SHP77 (cell line): ENCODE measurements at regions not wholly inside any gene's neighbourhood (a gene's known extent, or its start where the extent isn't known, plus 50 kb on each side); places are given as distances from the start of the nearest gene placed in this dataset.
"Not testable (repeated sequence)": the region's sequence is repeated elsewhere in the genome, so short reads cannot be mapped to it uniquely, and the experiment has no call there.

Experiments
- DNase-seq, 2 experiments: peaks; one replicate each; lab custom pipeline; 2025; lab: John Stamatoyannopoulos, UW

DNA sequence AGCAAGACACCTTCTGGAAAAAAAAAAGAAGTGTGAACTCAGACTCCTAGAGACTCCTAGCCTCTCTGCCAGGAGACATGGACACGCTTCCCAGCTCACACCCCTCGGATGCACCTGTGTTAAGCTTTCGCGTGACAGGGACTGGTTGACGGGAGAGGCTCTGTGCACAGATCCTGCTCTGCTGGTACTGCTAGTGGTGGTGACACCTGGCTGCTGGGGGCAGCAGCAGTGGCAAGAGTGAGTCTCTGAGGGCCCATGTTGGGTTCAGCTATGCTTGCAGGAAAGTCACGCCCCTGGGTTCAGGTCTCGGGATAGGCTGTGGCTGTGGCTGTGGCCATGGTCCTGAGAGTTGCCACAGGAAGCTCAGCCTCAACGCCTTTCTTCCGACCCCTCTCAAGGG, 81.1 kb downstream of the XRCC2 start:
- DNase-seq: no peak

- no peak for DNase-seq
These were observed 84.0 kb downstream of the XRCC2 start for GRCh38 chr7:152591976-152592375.

GRCh38 chr7:152590481-152590880, 85.5 kb downstream of the XRCC2 start:
- no peak for DNase-seq

- not testable (repeated sequence) for DNase-seq
These were observed 86.1 kb downstream of the XRCC2 start for GRCh38 chr7:152589821-152590220.

- DNase-seq: no peak
These were observed 87.6 kb downstream of the XRCC2 start for GRCh38 chr7:152588350-152588749.

GRCh38 chr7:152587366-152587765, 88.6 kb downstream of the XRCC2 start:
- DNase-seq: no peak

- DNase-seq: no peak
These were observed 92.9 kb downstream of the XRCC2 start for GRCh38 chr7:152583006-152583405.

GRCh38 chr7:152579070-152579469, 96.9 kb downstream of the XRCC2 start:
- DNase-seq: no peak

GRCh38 chr7:152577339-152577738, 98.6 kb downstream of the XRCC2 start:
- DNase-seq: no peak

GRCh38 chr7:152574892-152575548, 100.9 kb downstream of the XRCC2 start:
- DNase-seq: no peak

DNA sequence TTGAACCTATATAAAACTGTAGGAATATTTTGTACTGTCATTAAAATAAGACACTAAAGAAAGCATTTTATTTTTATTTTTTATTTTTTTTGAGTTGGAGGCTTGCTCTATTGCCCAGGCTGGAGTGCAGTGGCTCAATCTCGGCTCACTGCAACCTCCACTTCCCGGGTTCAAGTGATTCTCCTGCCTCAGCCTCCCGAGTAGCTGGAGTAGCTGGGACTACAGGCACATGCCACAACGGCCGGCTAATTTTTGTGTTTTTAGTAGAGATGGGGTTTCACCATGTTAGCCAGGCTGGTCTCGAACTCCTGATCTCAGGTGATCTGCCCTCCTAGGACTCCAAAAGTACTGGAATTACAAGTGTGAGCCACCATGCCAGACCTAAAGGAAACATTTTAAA, 102.8 kb downstream of the XRCC2 start:
- not testable (repeated sequence) for DNase-seq

DNA sequence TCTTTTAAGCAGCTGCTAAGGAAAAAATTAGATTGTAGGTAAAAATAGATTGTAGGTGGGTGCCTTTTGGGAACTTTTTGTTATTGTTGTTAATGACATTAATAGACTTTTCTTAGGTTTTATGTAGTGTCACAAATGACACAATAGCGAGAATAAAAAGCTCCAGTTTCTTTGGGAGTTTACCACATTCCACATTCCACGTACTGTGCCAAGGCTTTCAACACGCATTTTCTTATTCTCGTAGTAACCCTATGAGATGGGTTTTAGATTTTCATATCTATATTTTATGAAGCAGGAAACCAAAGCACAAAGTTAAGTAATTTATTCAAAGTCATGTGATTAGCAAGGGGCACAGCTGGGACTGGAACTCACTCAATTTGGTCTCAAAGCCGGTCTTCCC, 103.8 kb downstream of the XRCC2 start:
- no peak for DNase-seq

DNA sequence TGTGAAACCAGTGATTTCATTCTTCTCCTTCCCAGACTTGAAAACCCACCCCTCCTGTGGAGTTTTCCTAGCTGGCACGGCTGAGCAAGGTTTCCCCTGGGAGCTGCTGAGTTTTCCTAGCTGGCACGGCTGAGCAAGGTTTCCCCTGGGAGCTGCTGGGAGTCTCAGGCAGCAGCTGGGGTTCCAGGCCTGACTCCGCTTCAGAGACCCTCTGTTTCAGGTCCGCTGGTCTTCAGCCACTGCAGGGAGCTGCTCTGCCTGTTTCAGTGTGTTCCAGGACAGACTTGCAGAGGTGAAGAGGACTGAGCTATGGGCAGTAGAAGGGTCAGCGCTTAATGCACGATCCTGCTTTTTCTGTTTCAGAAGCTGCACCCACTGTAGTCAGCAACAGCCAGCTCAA, 104.9 kb downstream of the XRCC2 start:
- no peak for DNase-seq

DNA sequence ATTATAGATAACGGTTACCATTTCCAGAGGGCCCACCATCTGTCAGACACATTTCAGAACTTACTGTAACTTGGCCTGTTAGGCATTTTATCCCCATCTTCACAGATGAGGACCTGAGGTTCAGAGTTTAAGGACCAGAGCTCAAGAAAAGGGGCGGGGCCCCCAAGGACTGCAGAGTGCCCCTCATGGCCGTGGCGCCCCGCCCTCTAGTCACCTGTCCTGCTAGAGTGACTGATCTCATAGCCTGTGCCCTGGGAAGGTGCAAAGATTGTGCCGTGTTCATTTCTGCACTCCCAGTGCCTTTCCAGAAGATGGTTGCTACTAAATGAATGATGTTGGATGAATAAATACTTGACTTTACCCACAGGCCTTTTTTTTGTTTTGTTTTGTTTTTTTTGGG, 107.0 kb downstream of the XRCC2 start:
- no peak for DNase-seq

- no peak for DNase-seq
These were observed 110.2 kb downstream of the XRCC2 start for GRCh38 chr7:152565731-152566130.

GRCh38 chr7:152564656-152565250, 111.2 kb downstream of the XRCC2 start:
- DNase-seq: no peak

DNA sequence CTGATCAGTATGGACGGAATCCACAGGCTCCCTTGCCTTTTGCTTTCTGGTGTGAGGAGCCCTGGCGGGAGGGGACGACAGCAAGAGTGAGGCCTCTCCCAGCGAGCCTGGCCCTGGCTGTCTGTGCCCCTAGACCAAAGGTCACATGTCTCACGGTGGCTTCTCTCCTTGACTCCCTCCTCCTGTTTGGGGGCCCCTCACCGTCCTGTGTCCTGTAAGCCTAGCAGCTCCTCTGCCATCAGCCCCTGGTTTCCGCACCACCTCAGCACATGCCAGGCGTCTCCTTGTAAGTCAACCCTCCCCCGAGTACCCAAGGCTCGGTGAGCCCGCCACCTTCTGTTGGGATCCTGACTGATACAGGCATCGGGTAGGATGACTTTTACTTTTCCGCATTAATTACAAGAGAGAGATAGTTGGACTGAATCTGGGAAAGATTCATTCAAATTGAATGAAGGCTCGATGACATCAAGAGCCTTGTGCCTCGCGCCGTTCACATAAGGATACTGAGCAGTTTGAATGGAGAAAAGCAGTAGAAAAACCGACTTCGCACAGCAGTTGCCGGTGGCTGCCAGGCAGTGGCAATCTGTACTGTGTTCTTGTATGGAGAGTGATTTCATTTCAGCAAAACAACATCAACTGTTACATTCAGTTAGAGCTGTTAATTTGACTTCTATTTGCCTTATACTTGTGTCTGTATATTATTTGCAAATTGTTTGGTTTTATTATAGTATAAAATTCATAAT, 119.8 kb downstream of the XRCC2 start:
- no peak for DNase-seq

DNA sequence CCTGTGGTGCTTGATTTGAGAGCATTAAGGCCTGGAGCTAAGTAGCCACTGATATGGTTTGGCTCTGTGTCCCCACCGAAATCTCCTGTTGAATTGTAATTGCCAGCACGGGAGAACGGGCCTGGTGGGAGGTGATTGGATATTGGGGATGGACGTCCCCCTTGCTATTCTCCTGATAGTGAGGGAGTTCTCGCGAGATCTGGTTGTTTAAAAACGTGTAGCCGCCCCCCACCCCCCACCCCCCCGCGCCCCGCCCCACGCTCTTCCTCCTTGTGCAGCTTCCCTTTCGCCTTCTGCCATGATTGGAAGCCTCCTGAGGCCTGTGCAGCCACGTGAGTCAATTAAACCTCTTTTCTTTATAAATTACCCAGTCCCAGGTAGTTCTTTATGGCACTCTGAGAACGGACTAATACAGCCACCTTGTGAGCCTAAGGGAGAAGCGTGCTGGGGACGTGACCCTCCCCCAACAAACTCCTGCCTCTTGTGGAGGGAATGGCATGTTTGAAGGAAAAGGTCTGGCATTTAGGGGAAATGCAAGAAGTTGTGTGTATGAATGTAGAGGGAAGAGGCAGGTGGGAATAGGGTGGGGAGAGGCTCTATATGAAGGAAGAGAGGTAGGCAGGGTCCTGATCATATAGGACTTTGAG, 118.0 kb upstream of the KMT2C start:
- no peak for DNase-seq

- DNase-seq: no peak
These were observed 115.7 kb upstream of the KMT2C start for GRCh38 chr7:152551304-152552036.

DNA sequence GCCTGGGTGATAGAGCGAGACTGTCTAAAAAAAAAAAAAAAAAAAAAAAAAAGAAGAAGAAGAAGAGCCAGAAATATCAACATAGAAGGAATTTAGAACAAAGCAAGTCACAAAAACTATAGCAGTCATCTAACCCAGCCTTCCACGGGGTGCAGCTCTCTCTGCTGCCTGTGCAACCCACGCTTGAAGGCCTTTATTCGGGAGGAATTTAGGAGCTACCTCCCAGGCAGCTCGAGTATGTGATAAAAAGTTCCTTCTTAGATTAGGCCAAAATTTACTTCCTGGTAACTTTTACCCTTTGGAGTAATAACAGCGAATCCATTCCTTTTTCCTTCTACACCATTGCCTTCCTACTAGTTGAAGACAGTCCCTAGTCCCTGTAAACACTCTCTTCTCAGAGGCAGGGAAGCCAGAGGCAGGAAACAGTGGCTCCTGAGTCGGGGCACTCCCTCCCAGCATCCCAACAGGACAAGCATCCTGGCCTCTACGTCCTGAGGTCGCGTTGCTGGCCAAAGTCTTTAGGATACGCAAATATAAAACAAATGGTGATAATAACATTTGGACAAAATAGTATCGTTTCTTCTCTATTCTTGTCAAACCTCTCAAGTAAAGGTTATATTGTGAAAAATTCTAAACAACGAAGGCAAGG, 109.3 kb upstream of the KMT2C start:
- DNase-seq: no peak

- DNase-seq: no peak
These were observed 108.7 kb upstream of the KMT2C start for GRCh38 chr7:152544481-152544927.

- DNase-seq: no peak
These were observed 108.0 kb upstream of the KMT2C start for GRCh38 chr7:152543799-152544198.
